Osteoblast (primary cell): ENCODE measurements at regions not wholly inside any gene's neighbourhood (a gene's known extent, or its start where the extent isn't known, plus 50 kb on each side); places are given as distances from the start of the nearest gene placed in this dataset.

ENCODE experiments used
- DNase-seq: peaks from one replicate; pipeline ENCODE4 v3.0.0; 2011; ENCODE audit warnings: low spot score, mixed read lengths; ENCODE audit not compliant: insufficient read length; ENCODE audit errors: missing footprints
- H2AFZ ChIP-seq: 2 replicates; pipeline ENCODE4 v1.6.0; 2011; ENCODE audit warnings: mild to moderate bottlenecking, low read length
- H3K27ac ChIP-seq: 2 replicates; pipeline ENCODE4 v1.5.1; 2011; ENCODE audit warnings: mild to moderate bottlenecking, low read depth, low read length, moderate library complexity
- H3K27me3 ChIP-seq: 2 replicates; pipeline ENCODE4 v1.6.0; 2012; ENCODE audit warnings: mild to moderate bottlenecking, control low read depth, inconsistent platforms, low read length, moderate library complexity; ENCODE audit not compliant: insufficient read depth
- H3K36me3 ChIP-seq: 2 replicates; pipeline ENCODE4 v1.5.1; 2011; ENCODE audit warnings: mild to moderate bottlenecking, low read length, control low read depth, moderate library complexity; ENCODE audit not compliant: insufficient read depth
- H3K4me1 ChIP-seq: 2 replicates; pipeline ENCODE4 v1.5.1; 2011; ENCODE audit warnings: mild to moderate bottlenecking, low read length, control low read depth, moderate library complexity; ENCODE audit not compliant: insufficient read depth
- H3K4me2 ChIP-seq: 2 replicates; pipeline ENCODE4 v1.6.0; 2011; ENCODE audit warnings: mild to moderate bottlenecking, low read length; ENCODE audit not compliant: insufficient read depth
- H3K4me3 ChIP-seq: fragments of 200-600 bp; sonication (generic); 3 replicates; pipeline ENCODE4 v1.5.1; 2012; ENCODE audit warnings: mild to moderate bottlenecking, low read length, inconsistent platforms; ENCODE audit not compliant: insufficient read depth
- H3K79me2 ChIP-seq: 2 replicates; pipeline ENCODE4 v1.6.0; 2012; ENCODE audit warnings: mild to moderate bottlenecking, low read length, control low read depth, inconsistent platforms; ENCODE audit not compliant: insufficient read depth
- H3K9me3 ChIP-seq: 2 replicates; pipeline ENCODE4 v1.5.1; 2011; ENCODE audit warnings: low read depth, low read length, control low read depth
- H4K20me1 ChIP-seq: 2 replicates; pipeline ENCODE4 v1.6.0; 2012; ENCODE audit warnings: mild to moderate bottlenecking, low read length, control low read depth; ENCODE audit not compliant: insufficient read depth
- CTCF ChIP-seq: IDR thresholded peaks from 2 replicates; pipeline ENCODE4 v1.5.1; 2011; ENCODE audit warnings: mild to moderate bottlenecking, low read depth, low read length, moderate library complexity; ENCODE audit errors: extremely low read depth

- H3K9me3 ChIP-seq: no peaks in the 10 kb centered on the region
- no peak overlapping the region for H3K4me3 ChIP-seq
- H3K79me2 ChIP-seq: no peaks in the 10 kb centered on the region
- no peak for DNase-seq
- H3K27ac ChIP-seq: no peak overlapping the region
- H3K27me3 ChIP-seq: no peaks in the 10 kb centered on the region
- H3K36me3 ChIP-seq: no peaks in the 10 kb centered on the region
- no peak overlapping the region for H3K4me2 ChIP-seq
- TF ChIP-seq CTCF: no peak
- H4K20me1 ChIP-seq: no peaks in the 10 kb centered on the region
- no peaks in the 10 kb centered on the region for H3K4me1 ChIP-seq
- H2AFZ ChIP-seq: no peak overlapping the region
These were observed 810.9 kb upstream of the ACO1 start for GRCh38 chr9:31573561-31573960.

GRCh38 chr9:31574006-31574765 lies 810.3 kb upstream of the ACO1 start:
- no peaks in the 10 kb centered on the region for H4K20me1 ChIP-seq
- H3K4me3 ChIP-seq: no peak overlapping the region
- H3K79me2 ChIP-seq: no peaks in the 10 kb centered on the region
- no peaks in the 10 kb centered on the region for H3K36me3 ChIP-seq
- DNase-seq: no peak
- H3K9me3 ChIP-seq: no peaks in the 10 kb centered on the region
- H3K27ac ChIP-seq: no peak overlapping the region
- H3K4me2 ChIP-seq: no peak overlapping the region
- H3K4me1 ChIP-seq: no peaks in the 10 kb centered on the region
- H2AFZ ChIP-seq: no peak overlapping the region
- no peaks in the 10 kb centered on the region for H3K27me3 ChIP-seq
- no peak for TF ChIP-seq CTCF

GRCh38 chr9:31582071-31582470 lies 802.4 kb upstream of the ACO1 start:
- H3K4me3 ChIP-seq: no peak overlapping the region
- TF ChIP-seq CTCF: no peak
- no peaks in the 10 kb centered on the region for H3K79me2 ChIP-seq
- no peaks in the 10 kb centered on the region for H3K27me3 ChIP-seq
- H3K9me3 ChIP-seq: no peaks in the 10 kb centered on the region
- no peaks in the 10 kb centered on the region for H3K36me3 ChIP-seq
- H3K4me1 ChIP-seq: no peaks in the 10 kb centered on the region
- H3K27ac ChIP-seq: no peak overlapping the region
- H2AFZ ChIP-seq: no peak overlapping the region
- H4K20me1 ChIP-seq: no peaks in the 10 kb centered on the region
- DNase-seq: no peak
- no peak overlapping the region for H3K4me2 ChIP-seq

GRCh38 chr9:31582561-31582960 lies 801.9 kb upstream of the ACO1 start:
- Histone ChIP-seq H3K79me2 (no peaks in the 10 kb centered on the region), H3K27me3 (no peaks in the 10 kb centered on the region), H3K4me2 (no peak overlapping the region), H3K4me3 (no peak overlapping the region), H3K9me3 (no peaks in the 10 kb centered on the region), H4K20me1 (no peaks in the 10 kb centered on the region), H2AFZ (no peak overlapping the region), H3K27ac (no peak overlapping the region), H3K4me1 (no peaks in the 10 kb centered on the region), H3K36me3 (no peaks in the 10 kb centered on the region)
- no peak for DNase-seq
- no peak for TF ChIP-seq CTCF
